Coronary artery (tissue), 2 donors: ENCODE measurements at regions not wholly inside any gene's neighbourhood (a gene's known extent, or its start where the extent isn't known, plus 50 kb on each side); places are given as distances from the start of the nearest gene placed in this dataset.
A peak's percentile ranks its signal among the peaks of the same experiment; 100 is the strongest.

Experiments
- DNase-seq: peaks from one replicate; pipeline ENCODE4 v3.0.0-alpha.2; 2017; ENCODE audit warnings: low spot score
- H3K27ac ChIP-seq, 2 donors: fragments of 200-600 bp; sonication (generic); one replicate each; pipeline ENCODE4 v1.5.1; 2016 to 2019
- H3K4me3 ChIP-seq: fragments of 200-600 bp; sonication (generic); 2 replicates; pipeline ENCODE4 v1.5.1; 2016; ENCODE audit warnings: mild to moderate bottlenecking, moderate library complexity
- TF ChIP-seq, protein P1 (sequence below): fragments of 200-600 bp; sonication (generic); IDR thresholded peaks from one replicate; pipeline ENCODE4 v1.5.1; 2019; ENCODE audit warnings: antibody characterized with exemption

DNA sequence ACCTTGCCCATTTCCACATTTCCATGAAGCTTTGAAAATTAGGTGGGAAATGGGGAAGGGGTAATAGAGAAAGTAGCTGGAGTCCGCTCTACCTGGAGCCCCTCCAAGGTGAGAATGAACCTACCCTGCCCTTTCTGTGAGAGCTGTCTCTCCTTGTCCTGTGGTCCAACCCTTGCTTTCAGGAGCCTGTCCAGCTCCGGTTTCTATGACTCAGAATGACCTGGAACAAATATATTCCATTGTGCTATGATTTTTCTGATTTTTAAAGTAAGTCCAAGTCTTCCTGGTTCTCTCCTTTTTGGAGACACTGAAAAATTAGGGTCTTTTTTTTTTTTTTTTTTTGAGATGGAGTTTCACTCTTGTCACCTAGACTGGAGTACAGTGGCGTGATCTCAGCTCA lies 89.1 kb upstream of the VASH1 start:
- no peak for DNase-seq
- no peak overlapping the region for H3K4me3 ChIP-seq
- H3K27ac ChIP-seq: no peak overlapping the region
- TF ChIP-seq, protein P1, sequence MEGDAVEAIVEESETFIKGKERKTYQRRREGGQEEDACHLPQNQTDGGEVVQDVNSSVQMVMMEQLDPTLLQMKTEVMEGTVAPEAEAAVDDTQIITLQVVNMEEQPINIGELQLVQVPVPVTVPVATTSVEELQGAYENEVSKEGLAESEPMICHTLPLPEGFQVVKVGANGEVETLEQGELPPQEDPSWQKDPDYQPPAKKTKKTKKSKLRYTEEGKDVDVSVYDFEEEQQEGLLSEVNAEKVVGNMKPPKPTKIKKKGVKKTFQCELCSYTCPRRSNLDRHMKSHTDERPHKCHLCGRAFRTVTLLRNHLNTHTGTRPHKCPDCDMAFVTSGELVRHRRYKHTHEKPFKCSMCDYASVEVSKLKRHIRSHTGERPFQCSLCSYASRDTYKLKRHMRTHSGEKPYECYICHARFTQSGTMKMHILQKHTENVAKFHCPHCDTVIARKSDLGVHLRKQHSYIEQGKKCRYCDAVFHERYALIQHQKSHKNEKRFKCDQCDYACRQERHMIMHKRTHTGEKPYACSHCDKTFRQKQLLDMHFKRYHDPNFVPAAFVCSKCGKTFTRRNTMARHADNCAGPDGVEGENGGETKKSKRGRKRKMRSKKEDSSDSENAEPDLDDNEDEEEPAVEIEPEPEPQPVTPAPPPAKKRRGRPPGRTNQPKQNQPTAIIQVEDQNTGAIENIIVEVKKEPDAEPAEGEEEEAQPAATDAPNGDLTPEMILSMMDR: no peak

DNA sequence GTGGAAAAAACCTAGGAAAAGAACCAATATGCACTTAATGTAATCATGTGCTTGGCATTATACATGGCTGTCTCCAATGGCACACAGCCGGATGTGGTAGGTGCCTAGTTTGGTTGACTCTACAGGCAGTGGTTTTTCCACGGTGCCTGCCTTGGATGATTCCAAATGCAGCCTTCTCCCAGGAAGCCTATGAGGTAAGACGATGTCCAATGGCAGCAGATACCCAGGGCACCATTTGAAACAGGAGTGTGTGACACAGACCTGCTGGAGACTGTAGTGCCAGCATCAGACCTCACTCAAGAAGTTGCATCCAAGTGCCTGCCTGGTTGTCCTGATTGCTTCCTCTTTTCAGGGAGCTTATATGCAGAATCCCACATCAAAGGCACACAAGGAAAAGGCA lies 88.0 kb upstream of the VASH1 start:
- TF ChIP-seq, protein P1: no peak
- DNase-seq: no peak

DNA sequence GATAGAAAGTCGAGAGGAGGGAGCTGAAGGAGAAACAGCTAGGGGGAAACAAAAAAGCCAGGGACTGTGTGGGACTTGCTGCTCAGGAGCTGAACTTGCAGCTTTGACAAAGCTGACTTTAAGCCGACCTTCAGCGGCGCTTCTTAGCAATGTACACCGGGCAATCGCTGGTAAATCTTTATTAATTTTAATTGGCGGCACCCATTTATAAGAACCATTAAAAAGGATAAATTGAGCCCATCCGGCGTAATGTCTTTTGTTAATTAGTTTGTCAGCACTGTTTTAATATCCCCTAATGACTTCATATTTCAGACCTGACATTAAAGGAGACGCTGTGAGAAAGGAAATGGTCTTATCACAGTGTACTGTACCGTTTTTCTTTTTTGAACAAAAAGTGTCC lies 86.2 kb upstream of the VASH1 start:
- H3K4me3 ChIP-seq: no peak overlapping the region
- H3K27ac ChIP-seq: no peak overlapping the region
- TF ChIP-seq, protein P1: no peak
- DNase-seq: peak; percentile 22

More for the DNA sequence above, 88.0 kb upstream of the VASH1 start:
- Histone ChIP-seq H3K4me3 (no peak overlapping the region), H3K27ac (no peak overlapping the region)

DNA sequence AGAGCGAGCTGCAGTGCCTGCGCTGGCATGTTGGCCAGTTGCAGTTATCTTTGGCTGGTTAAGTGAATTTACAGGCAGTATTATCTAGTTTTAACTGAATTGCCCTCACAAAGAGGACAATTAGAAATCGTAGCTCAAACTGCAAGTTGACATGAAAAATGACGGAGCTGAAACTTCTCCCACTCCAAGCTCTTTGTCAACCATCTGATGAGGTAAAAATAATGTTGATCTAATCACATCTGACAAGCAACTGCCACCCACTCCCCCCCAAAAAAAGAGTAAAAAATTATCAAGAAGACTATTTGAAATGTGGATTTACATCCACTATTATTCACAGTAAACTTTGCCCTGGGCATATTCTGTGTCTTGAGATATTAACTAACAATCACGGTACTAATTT lies 84.7 kb upstream of the VASH1 start:
- DNase-seq: peak; percentile 19
- TF ChIP-seq, protein P1: no peak
- H3K27ac ChIP-seq: no peak overlapping the region
- no peak overlapping the region for H3K4me3 ChIP-seq

DNA sequence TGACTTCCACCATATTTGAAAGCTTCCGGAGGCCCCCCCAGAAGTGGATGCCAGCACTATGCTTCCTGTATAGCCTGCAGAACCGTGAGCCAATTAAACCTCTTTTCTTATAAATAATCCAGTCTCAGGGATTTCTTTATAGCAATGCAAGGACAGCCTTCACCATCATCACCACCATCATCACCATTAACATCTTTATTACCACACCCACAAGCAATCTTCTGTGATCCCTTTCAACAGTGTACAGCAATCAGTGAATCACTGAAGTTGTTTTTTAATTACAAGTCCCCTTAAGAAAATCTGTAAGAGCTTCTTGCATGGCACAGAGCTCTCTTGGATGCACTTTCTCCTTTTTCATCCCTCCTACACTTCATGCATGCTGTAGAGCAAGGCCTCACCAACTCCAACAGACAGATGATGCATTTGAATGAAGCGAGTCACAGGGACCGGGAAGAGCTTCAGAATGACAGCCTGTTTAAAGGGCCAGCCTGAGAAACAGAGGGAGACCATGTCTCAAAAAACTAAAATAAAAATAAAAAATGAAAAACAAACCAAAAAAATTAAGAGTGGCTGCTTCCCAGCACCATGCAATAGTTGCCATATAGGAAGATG lies 83.6 kb upstream of the VASH1 start:
- Histone ChIP-seq H3K4me3 (no peak overlapping the region), H3K27ac (no peak overlapping the region)
- peak; percentile 7 for DNase-seq
- TF ChIP-seq, protein P1: no peak

DNA sequence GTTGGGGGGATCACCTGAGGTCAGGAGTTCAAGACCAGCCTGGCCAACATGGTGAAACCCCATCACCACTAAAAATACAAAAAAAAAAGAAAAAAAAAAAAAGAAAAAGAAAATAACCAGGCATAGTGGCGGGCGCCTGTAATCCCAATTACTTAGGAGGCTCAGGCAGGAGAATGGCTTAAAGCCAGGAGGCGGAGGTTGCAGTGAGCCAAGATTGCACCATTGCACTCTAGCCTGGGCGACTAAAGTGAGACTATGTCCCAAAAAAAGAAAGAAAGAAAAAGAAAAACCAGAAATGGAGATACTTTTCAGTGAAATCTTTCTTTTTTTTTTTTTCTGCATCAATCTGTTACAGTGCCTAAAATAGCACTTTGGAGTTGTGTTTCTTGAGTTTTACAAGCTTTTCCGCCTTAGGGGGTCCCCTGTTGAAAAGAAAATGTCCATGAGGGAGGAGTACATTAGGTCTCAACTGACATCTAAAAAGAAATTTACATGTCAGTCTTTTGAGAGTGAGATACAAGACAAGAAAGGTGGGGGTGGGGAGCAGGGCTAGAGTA lies 82.9 kb upstream of the VASH1 start:
- TF ChIP-seq, protein P1: no peak
- H3K4me3 ChIP-seq: no peak overlapping the region
- no peak for DNase-seq

DNA sequence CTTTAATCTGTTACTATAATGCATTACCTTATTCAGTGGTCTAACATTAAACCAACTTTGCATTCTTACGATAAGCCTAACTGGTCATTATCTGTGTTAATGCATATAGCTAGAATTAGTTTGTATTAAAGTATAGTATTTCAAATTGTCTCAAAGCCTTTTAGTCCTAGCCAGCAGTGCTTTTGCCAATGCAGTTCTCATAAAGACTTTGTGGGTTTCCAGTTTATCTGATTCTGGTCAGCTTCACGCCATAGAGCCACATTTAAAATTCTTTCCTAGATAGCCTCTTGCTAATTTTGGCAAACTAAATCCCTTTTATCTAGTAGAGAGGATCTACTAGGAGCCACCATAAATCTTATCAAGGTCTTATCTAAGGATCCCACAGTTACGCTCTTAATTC lies 78.9 kb upstream of the VASH1 start:
- H3K27ac ChIP-seq: no peak overlapping the region
- no peak for DNase-seq
- TF ChIP-seq, protein P1: no peak

More for the DNA sequence above, 82.9 kb upstream of the VASH1 start:
- H3K27ac ChIP-seq: no peak overlapping the region

More for the DNA sequence above, 78.9 kb upstream of the VASH1 start:
- H3K4me3 ChIP-seq: no peak overlapping the region
